Activated gamma-delta T cell treated with anti-CD3 and anti-CD28 coated beads, Interleukin-2, amount 50 U/mL, for 16 hours (primary cell): ENCODE measurements at regions not wholly inside any gene's neighbourhood (a gene's known extent, or its start where the extent isn't known, plus 50 kb on each side); places are given as distances from the start of the nearest gene placed in this dataset.
A peak's percentile ranks its signal among the peaks of the same experiment; 100 is the strongest.

Experiments used
- DNase-seq: peaks from one replicate; pipeline ENCODE4 v3.0.0-alpha.2; 2020; ENCODE audit warnings: low read depth

DNA sequence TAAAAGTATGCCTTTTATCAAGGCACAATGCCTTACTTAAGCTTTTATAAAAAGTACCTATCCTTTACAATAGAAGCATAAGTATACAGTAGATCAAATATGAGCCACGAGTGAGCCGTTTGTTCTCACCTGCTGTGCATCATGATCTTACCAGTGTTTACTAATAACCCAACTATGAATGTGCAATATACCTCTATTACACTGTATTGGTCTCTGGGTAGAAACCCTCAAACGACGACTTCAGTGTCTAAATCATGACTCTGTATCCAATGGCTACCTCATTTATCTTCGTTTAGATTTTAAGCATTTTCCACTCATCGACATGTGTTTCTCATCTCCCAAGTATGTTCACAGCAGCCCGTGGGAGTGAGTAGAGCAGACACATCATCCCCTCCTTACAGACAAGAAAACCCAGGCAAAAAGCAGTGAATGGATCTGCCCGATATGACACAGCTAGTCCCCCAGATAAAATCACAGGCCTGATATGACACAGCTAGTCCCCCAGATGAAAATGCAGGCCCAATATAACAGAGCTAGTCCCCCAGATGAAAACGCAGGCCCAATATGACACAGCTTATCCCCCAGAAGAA, 279.8 kb downstream of the TNS1 start:
- DNase-seq = no peak

DNA sequence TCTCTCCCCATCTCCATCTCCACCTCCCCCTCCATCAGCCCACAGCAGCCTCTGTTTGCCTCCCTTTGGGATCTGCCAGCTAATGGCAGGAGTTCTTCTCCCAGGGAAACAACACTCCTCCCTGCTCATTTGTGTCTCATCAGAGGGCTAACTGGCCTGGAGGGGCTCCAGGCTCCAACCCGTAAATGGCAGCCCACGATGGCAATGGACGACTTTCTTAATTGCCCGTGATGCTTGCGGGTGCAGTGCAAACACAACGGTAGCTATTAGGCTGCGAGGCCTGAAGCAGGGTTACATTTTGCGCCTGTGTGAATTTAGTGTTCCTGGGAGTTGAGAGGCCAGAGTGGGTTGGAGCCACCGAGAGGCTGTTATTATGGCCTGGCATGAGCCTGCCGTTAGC, 285.1 kb downstream of the TNS1 start:
- DNase-seq = no peak

DNA sequence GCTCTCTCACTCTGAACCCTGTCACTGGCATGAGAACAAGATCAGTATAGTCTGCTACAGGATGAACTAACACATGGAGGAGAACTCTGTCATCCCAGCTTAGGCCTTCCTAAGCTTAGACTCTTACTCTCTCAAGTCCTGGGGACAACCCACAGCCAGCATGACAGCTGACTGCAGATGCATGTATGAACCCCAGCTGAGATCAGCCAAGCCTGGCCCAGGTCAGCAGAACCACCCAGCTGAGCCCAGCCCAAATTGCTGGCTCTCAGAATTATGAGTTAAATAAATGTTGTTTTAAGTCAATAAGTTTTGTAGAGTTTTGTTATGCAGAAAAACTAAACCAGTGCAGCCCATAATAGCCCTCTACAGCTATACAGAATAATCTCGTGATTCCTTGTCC, 287.3 kb downstream of the TNS1 start:
- DNase-seq = no peak

DNA sequence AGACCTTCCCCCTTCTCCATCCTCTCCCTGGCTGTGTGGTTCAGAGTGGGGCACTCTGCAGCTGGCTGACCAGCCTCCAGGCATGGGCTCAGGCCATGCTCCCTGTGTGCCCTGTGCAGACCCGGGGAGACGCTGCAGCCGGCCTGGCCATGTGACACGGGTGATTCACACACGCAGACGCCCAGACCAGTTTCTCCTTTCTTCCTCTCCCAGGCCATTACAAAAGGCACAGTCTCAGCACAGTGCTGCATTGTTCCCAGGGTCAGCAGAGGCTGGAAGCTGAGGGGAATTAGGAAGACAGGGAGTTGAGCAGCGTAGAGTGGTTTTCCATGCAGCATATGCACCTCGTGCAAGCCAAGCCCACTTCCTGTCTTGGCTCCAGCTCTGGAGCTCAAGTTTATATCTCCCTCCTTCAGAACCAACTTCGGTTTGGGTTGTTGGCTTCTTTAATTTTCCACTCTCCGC, 288.5 kb downstream of the TNS1 start:
- DNase-seq = no peak

DNA sequence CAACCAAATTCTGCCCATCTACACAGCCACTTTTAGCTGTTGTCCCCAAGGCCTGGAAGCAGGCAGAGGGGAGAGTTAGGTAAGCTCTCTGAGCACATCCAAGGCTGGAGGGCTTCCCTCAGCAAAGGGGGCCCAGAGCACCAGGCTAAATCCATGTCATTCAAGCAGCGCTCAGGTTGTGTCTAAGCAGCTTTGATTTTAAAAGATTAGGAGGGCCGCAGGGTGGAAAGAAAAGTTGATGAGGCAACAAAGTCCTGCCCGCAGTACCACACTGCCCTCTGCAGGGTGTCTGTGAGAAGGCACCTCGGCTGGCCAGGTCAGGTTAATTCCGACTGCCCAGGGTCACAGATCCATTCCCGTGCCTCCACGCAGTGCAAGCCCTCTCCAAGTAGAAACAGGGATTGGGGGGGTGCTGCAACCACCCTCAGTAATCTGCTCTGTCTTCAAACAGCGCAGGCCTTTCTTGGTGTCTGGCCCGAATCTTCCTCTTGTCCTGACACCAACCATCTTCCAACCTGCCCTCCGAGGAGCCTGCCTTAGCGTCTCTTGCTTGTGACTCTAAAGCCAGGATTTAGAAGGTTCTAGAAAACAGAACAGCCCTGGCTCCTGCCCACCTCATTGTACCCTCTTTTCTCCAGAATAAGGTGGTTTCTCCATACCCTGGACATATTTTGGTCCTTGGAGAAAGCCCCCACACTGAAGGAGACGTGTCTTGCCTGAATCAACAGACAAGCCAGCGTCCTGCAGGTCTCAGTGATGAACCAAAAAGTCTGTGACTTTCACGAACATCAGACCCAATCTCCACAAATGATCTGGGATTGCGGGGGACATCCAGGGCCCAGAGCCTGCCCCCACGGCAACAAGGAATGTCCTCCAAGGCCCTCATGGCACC, 289.2 kb downstream of the TNS1 start:
- DNase-seq = peak; percentile 41

DNA sequence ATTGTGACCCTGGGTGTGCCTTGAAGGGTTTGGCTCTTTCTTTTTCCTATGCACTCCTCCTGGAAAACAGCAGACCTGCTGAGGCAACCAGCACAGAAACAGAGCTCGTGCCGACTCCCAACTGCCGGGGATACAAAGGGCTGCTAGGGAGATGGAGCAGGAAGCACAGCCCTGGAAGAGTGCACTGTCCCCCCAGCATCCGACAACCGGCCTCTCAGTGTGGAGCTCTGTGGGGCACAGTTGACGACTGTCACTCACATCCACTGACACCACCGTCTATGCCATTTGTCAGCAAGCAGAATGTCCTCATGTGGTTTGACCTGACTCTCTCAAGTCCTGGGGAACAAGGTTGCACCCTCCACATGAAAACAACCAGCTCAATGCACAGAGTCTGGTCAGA, 290.4 kb downstream of the TNS1 start:
- DNase-seq = no peak

DNA sequence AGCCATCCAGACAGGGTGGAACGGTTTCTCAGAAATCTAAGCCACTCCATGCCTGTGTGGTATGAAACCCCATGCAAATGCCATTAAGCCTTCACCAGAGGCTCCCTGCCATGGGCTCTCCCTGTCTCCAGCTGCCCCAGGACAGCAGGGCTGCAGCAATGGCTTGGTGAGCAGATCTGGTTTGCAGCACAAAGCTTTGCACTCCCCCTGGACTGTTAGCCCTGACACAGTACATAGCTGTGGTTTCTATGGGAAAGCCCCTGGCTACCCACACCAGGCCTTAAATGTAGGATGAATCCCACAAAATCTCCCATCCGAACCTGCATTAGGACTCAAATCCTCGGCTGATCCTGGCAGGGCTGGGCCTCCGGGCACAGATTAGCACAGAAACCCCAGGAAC, 291.6 kb downstream of the TNS1 start:
- no peak for DNase-seq

DNA sequence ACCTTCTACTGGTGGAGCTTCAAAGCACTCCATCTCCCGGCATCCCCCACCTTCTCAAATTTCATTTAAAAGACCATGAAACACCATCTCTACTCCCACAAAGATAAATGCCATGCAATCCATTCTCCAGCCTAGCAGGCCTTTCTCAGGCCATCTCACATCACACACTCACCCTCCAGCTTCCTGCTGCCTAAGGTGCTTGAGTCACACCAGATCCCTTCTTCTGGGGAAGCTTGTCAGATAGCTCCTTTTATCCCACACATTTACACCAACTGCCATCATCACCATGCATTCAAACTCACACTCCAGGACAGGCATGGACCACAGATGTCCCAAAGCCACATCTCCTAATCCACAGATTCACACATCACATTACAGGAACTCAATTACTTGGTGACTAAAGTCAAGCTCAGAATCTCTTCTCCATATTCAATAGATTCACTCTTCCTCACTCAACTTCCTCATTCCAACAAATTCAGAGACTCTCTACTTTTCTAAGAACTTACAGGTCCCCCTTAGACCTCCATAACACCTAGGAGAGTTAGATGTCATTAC, 292.5 kb downstream of the TNS1 start:
- no peak for DNase-seq

DNA sequence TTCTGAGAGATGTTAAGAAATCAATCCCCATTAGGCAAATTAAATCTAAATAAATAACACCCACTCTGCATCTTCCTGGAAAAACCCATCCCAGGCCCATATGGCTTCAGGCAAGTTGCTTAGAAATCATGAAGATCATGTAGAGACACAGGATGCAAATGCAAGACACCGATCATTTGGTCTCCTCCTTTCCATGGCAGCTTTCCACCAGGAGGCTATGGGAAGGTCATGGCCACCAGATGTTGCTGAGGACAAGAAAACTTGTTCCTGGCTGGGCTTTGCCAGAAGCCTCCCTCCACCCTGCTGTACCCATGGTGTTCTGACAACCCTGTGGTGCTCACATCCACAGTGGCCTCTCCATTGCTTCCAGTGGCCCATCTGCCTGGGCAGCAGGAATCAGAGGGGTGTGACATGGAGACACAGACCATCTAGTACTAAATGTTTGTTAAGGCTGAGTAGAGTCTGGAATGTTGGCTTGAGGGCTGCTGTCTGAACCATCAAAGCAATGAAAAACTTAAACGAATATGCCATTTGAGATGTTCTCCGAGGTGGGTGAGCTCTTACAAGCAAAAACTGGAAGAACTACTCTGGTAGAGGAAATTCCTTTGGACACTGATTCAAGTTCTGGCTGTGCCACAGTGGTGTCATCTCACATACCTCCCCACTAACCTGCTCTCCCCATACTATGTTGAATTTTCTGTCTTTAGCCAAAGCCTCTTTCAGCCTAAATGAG, 293.2 kb downstream of the TNS1 start:
- no peak for DNase-seq

DNA sequence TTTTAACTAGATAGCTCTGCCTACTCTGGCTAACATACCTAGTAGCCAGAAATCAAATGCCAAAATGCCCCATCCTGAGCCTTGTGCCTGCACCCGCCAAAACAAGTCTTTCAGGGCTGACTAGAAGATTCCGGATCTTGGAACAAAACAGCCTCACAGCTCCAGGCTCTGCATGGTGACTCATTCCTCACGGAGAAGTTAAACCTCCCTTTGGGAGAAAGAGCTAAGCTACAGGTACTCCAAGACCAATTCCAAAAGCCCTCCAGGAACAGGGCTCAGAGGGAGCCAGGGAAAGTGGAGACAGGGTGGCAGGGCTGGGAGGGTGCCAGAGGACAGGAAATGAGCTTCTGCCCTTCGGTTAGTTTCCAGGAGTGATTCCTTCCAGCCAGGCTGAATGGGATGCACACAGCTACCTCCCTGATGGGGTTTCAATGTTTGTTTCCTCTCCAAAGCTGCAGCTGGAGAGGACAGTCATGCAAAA, 295.6 kb downstream of the TNS1 start:
- no peak for DNase-seq

DNA sequence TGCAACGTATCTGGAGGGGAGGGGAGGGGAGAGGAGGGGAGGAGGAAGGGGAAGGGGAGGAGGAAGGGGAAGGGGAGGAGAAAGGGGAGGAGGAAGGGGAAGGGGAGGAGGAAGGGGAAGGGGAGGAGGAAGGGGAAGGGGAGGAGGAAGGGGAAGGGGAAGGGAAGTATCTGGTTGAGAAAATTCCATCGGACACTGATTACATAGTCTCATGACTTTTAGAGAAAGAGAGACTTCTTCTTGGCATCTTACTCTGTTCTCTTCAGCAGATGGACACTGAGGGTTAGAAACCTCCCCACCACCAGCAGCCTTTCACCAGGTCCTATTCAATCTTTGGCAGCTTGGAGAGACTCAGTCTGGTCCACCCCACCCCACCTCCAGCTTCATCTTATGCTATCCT, 296.3 kb downstream of the TNS1 start:
- no peak for DNase-seq

DNA sequence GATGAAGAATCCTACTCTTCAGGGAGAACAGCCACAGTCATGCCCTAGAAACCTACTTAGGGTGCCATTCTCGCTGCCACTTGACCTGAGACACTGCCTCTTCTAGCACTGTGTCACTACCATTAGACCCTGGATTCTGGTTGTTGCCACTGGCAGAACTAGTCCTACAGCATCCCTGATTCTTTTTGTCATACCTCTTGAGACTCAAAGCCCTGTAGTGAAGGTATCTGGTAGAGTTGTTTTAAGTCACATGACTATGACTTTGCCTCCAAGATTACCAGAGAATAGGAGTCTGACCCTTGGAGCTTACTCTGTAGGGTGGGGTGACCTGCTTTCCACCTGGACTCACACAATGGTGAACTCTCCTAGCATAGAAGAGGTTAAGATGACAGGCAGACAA, 296.7 kb downstream of the TNS1 start:
- no peak for DNase-seq

DNA sequence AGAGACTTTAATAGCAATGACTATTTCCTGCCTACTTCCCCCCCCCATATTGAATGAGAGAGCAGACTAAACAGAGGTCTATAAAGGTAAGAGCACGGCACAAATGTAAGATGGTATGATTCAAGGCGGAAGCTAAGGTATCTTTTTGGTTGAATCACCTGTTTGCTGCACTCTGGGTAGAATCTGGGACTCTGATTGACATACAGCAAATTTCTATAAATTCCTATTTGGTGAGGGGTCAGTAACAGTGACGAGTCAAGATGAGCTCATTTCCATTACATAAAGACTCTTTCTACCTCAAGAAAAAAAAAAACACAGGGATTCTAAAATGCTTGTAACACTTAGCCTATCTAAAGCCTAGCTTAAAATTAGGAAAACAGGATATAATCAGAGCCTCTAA, 297.3 kb downstream of the TNS1 start:
- no peak for DNase-seq

DNA sequence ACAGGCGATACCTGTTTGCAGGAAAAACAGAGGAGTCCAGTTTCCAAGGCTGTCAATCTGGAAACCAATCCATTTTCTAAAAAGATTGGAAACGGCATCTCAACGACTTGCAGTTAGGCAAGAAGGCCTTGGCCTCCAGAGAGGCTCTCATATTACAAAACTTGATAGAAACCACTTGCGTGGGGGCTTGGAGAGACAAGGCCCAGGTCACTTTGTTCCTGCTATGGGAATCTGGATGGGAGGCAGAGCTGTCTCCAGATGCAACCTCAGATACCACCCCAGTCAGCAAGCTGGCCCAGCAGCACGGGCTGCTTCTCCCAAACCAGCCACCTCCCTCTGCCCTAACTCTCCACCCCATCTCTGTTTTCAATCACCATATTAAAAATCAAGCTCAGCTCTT, 298.8 kb downstream of the TNS1 start:
- DNase-seq = no peak

DNA sequence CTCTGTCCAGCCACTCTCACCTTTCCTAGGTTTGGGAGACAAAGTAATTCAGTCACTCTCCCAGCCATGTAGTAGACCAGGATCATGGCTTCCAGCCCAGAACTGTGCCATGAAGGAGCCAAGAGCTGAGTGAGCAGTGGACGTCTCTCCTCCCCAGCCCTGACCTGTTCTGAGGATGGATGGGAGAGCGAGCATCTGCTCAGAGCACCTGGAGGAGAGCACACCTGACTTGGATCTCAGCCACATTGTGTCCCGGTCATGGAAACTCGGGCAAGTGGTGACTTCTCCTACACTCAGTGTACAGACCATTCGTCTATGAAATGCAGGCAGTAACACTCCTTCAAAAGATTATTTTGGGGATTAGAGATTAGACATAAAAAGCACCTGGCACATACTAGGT, 299.7 kb downstream of the TNS1 start:
- DNase-seq = no peak

DNA sequence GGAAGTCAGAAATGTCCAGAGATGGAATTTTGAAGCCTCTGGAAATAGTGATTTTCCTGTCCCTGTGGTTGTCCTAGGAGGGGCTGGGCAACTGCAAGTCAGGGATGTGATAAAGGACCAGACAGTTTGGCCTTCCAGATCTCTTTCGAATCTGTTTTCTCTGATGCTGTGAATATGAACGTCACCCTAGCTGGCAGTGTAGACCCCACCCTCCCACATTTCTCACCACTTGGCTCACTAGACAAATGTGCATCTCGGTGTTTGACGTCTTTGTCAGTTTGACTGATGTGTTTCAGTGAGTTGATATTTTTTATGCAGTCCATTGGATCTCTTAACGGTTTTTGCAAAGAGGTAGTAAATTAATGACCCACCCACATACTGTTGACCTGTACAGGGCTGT, 301.2 kb downstream of the TNS1 start:
- DNase-seq = no peak

DNA sequence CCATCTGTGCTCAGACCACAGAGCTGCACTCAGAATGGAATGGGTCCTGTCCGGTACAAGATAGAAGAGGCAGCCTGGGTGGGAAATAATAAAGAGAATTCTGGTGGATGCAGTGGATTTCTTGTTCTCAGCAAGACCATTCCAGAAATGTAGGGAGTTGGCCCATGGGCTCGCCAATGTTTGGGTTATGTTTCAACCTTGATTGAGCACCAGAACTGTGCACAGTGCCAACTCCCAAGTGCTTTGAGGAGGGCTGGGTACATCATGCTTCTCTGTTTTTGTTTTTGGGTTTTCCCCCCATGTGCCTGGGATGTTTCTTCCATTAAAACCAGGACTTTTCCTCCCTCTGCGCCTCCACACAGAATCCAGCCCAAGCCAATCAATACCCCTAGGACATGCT, 304.1 kb downstream of the TNS1 start:
- DNase-seq = no peak

DNA sequence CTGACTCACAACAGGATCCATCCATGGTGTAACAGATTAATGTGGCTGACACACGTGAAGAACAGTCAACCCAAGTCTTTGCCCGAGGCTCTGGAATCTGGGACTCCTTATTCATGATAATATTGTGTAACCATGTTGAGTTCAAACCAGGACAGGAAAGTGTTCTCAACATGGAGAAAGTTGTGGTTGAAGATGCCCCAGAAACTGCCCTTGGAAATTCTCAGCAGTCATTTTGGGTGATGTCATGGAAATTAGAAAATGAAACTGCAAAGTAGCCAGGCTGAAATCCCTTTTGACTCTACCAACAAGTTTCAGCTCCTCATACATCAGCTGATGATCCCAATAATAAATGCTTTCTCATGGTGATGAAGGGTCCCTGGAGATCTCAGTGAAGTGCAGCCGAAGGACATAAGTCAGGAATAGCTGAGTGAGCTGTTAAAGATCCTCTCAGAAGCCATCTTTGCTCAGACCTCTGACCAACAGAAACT, 307.7 kb downstream of the TNS1 start:
- no peak for DNase-seq

DNA sequence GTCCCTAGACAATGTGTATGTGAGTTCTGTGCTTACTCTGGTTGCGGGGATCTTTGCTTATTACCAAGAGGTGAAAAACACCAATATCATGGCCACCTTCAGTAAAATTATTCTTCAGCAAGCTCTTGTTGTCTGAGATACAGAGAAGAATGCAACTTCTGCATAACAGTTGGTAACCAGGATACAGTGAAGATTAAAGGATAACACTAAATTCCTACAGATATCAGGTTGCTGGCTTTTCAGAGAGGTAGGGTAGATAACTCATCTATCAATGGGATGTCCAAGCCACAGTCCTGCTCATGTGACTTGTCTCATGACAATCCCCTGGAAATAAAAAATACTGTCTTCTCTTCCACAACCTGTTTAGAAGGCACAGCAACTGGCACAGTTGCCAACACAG, 308.5 kb downstream of the TNS1 start:
- no peak for DNase-seq

DNA sequence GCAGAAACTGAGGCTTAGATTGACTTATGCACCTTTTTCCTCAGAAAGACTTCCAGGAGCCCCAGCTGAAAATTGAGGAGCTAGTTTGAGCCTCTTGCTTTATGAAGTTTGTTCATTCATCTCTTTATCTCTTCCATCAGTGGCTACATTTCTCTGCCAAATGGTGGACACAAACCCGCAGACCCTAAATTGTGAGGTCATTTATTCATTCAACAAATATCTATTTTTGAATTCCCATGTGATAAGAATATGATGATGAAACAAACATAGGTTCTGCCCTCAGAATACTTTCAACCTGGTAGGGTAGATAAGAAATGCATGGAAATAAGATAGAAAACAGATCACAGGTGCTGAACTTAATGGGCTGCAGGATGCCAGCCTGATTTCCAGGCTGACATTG, 309.4 kb downstream of the TNS1 start:
- DNase-seq = no peak

DNA sequence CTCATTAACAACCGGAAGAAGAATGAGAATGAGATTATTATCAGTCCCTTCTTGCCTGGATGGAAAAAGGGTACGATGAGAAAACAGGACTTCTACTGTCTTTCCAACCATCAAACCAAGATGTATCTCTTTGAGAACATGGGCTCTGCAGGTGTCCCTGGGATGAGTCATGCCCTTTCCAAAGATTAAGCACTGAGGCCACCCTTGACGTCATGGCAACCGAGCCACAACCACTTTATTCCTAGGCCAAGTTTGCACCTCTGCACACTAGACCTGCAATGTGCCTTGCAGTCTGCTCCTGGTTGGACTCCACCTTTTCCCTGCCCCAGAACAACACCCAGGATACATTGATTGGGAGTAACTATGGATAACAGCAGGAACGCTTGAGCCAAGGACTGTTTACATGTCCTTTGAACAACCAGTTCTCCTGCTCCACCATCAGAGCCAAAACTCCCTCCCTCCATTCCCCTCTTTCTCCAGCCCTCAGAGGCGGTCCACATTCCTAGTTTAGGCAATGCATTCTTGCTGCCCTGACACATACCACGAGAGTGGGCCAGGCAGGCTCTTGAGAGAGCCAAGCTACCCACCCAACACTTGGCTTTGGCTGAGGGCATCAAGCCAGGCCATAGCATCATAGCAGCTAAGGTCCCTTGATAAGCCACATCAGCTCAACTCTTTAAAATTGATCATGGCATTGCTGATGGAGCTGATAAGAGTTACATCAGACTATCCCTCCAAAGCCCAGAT, 310.7 kb downstream of the TNS1 start:
- DNase-seq = no peak

DNA sequence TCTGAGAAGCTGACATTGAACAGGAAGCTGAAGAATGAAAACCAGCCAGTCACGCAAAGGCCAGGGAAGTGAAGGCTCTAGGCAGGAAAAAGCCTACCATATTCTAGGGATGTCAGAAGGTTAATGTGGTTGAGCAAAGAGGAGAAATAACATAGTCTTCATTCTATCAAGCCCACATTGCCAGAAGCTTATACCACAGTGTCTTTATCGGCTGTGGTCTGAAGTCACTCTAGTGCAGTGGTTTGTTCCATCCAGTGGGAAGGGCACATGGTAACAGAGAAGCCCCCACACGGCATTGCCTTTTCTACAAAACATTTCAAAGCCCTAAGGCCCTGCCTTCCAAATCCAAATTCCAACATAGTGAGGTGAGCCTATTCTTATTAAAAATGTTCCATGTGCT, 311.3 kb downstream of the TNS1 start:
- no peak for DNase-seq
